Stimulated activated naive B cell treated with anti-CD40 and anti-IgM and Interleukin-4, amounts not matched to agents 10 μg/mL and 1 μg/mL and 100 μg/mL, for 72 hours (primary cell): ENCODE measurements at regions not wholly inside any gene's neighbourhood (a gene's known extent, or its start where the extent isn't known, plus 50 kb on each side); places are given as distances from the start of the nearest gene placed in this dataset.
"Not testable (repeated sequence)": the region's sequence is repeated elsewhere in the genome, so short reads cannot be mapped to it uniquely, and the experiment has no call there.

Experiments
- ATAC-seq, 2 donors: fragments of 150-1000 bp; cut with Tn5 transposase; replicated peaks; 2 replicates each; pipeline ENCODE4 v1.10.0; 2021; ENCODE audit warnings: moderate library complexity in 1 of 2
- DNase-seq: peaks from one replicate; pipeline ENCODE4 v3.0.0; 2021
- H3K27ac Mint-ChIP-seq: one replicate; pipeline ENCODE4 v1.8.0; 2022; ENCODE audit warnings: mild to moderate bottlenecking, mixed read lengths
- H3K27me3 Mint-ChIP-seq, 2 donors: one replicate each; pipeline ENCODE4 v1.8.0; 2022; ENCODE audit warnings: mixed read lengths in 2 of 2
- H3K36me3 Mint-ChIP-seq, 2 donors: one replicate each; pipeline ENCODE4 v1.8.0; 2022; ENCODE audit warnings: mixed read lengths in 2 of 2, mild to moderate bottlenecking in 1 of 2
- H3K4me1 Mint-ChIP-seq, 2 donors: one replicate each; pipeline ENCODE4 v1.8.0; 2022; ENCODE audit warnings: mixed read lengths in 2 of 2, mild to moderate bottlenecking in 1 of 2
- H3K4me3 Mint-ChIP-seq, 2 donors: one replicate each; pipeline ENCODE4 v1.8.0; 2022; ENCODE audit warnings: mild to moderate bottlenecking in 2 of 2, mixed read lengths in 2 of 2, moderate library complexity in 1 of 2
- H3K9me3 Mint-ChIP-seq, 2 donors: one replicate each; pipeline ENCODE4 v1.8.0; 2022; ENCODE audit warnings: mixed read lengths in 2 of 2, mild to moderate bottlenecking in 1 of 2

DNA sequence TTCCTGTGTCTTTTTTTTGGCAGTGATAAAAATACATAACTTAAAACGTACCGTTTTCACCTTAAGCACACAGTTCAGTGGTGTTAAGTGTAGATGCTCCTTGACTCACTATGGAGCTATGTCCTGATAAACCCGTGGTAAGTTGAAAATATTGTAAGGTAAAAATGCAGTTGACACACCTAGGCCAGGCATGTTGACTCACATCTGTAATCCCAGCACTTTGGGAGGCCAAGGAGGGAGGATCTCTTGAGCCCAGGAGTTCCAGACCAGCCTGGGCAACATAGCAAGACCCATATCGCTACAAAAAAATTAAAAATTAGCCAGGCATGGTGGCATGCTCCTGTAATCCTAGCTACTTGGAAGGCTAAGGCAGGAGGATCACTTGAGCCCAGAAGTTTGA, 73.6 kb upstream of the COG2 start:
- DNase-seq: no peak
- ATAC-seq: no peak
- no peaks in the 10 kb centered on the region for H3K36me3 Mint-ChIP-seq
- no peak overlapping the region for H3K4me3 Mint-ChIP-seq
- H3K4me1 Mint-ChIP-seq: no peaks in the 10 kb centered on the region
- H3K9me3 Mint-ChIP-seq: no peaks in the 10 kb centered on the region
- peaks cover 22 to 30% of the 10 kb centered on the region in 2 donors for H3K27me3 Mint-ChIP-seq
- H3K27ac Mint-ChIP-seq: no peak overlapping the region

DNA sequence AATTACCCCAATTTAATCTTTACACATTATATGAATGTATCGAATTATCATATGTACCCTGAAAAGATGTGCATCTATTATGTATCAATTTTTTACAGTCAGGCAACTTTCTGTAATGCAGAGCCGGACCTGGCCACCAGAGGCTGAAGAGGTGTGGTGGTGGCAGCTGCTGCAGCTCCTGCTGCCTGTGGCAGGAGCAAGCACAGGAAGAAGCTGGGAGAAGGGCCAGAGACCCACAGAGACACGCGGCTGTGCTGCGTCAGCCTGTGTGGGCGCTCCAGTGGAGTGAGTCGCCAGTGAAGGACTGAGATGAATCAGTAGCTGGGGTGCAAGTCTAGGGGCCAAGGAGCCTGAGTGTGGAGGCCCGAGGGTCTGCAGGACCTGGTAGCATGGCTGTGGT, 74.3 kb upstream of the COG2 start:
- no peaks in the 10 kb centered on the region for H3K4me1 Mint-ChIP-seq
- peaks cover 29 to 35% of the 10 kb centered on the region in 2 donors for H3K27me3 Mint-ChIP-seq
- ATAC-seq (no peak), DNase-seq (no peak)
- no peak overlapping the region for H3K27ac Mint-ChIP-seq
- H3K4me3 Mint-ChIP-seq: no peak overlapping the region
- no peaks in the 10 kb centered on the region for H3K36me3 Mint-ChIP-seq
- no peaks in the 10 kb centered on the region for H3K9me3 Mint-ChIP-seq

DNA sequence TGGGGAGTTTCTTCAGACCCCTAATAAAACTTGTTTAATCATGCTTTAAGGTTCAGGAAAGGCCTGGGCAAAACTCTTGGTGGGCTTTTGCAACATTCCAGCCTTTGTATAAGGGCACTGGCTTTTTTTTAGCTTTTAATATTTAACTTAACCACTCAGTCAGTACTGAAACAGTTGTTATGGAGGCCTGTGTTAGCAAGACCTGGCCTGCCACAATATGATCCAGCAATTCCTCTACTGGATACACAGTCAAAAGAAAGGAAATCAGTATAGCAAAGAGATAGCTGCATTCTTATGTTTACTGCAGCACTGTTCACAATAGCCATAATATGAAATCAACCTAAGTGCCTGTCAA, 75.1 kb upstream of the COG2 start:
- peaks cover 35 to 40% of the 10 kb centered on the region in 2 donors for H3K27me3 Mint-ChIP-seq
- ATAC-seq (no peak), DNase-seq (no peak)
- H3K4me3 Mint-ChIP-seq: no peak overlapping the region
- H3K27ac Mint-ChIP-seq: no peak overlapping the region
- no peaks in the 10 kb centered on the region for H3K9me3 Mint-ChIP-seq
- H3K4me1 Mint-ChIP-seq: no peaks in the 10 kb centered on the region
- H3K36me3 Mint-ChIP-seq: no peaks in the 10 kb centered on the region

GRCh38 chr1:230566532-230567220, 75.6 kb upstream of the COG2 start:
- H3K4me1 Mint-ChIP-seq, H3K36me3 Mint-ChIP-seq, ATAC-seq, H3K4me3 Mint-ChIP-seq, DNase-seq, H3K9me3 Mint-ChIP-seq, H3K27ac Mint-ChIP-seq: not testable (repeated sequence)
- peaks cover 35 to 42% of the 10 kb centered on the region in 2 donors for H3K27me3 Mint-ChIP-seq

- H3K27me3 Mint-ChIP-seq: peaks cover 35 to 39% of the 10 kb centered on the region in 2 donors
- H3K4me3 Mint-ChIP-seq: no peak overlapping the region
- ATAC-seq (no peak), DNase-seq (no peak)
- H3K9me3 Mint-ChIP-seq: no peaks in the 10 kb centered on the region
- H3K36me3 Mint-ChIP-seq: no peaks in the 10 kb centered on the region
- H3K4me1 Mint-ChIP-seq: no peaks in the 10 kb centered on the region
- H3K27ac Mint-ChIP-seq: no peak overlapping the region
Observed at GRCh38 chr1:230565141-230565540, 77.1 kb upstream of the COG2 start.

GRCh38 chr1:230563591-230563990, 78.7 kb upstream of the COG2 start:
- Mint-ChIP-seq H3K27me3 (peaks cover 34 to 40% of the 10 kb centered on the region in 2 donors), H3K9me3 (no peaks in the 10 kb centered on the region), H3K4me1 (no peaks in the 10 kb centered on the region), H3K4me3 (no peak overlapping the region), H3K36me3 (no peaks in the 10 kb centered on the region), H3K27ac (no peak overlapping the region)
- no peak for ATAC-seq
- DNase-seq: no peak

DNA sequence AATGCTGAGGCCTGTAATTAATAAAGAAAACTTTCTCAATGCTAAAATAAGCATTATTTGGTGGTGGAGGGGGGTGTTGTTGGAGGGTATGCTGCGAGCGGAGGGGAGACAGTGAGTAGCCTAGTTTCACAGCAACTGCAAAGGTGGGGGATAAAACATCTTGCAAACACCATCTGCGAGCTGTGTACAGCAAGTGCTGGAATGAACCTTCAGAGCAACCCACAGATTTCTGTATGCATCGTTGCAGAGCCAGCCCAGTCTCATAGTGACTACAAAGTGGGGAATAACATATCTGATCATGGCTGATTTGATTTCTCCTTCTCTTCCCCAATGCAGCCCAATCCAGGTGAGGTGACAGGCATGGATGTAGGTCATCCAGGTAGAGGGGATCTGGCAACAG, 80.7 kb upstream of the COG2 start:
- ATAC-seq: no peak

DNA sequence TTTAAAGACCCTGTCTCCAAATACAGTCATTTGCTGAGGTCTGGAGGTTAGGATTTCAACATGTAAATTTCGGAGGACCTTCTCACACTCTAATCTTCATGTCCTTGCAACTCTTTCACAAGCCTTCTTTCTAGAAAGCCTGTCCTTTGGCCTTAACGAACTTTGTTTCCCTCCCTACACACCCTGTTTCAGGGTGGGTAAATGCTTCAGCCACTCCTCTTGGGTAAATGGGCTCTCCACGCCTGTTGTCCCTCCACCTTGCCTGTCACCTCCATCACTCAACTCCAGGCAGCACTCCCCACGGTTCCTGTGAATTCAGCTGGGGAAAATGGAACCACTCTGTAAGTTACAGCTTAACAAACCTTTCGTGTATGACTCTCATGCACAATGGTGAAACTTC, 84.0 kb upstream of the COG2 start:
- DNase-seq (no peak), ATAC-seq (no peak)
- Mint-ChIP-seq H3K9me3 (no peaks in the 10 kb centered on the region), H3K4me3 (no peak overlapping the region), H3K27ac (no peak overlapping the region), H3K4me1 (no peaks in the 10 kb centered on the region), H3K36me3 (no peaks in the 10 kb centered on the region), H3K27me3 (peaks cover 19 to 30% of the 10 kb centered on the region in 2 donors)

More for the DNA sequence above, 80.7 kb upstream of the COG2 start:
- H3K9me3 Mint-ChIP-seq: no peaks in the 10 kb centered on the region
- H3K36me3 Mint-ChIP-seq: no peaks in the 10 kb centered on the region
- H3K27me3 Mint-ChIP-seq: peaks cover 37 to 38% of the 10 kb centered on the region in 2 donors
- no peak overlapping the region for H3K4me3 Mint-ChIP-seq
- no peak overlapping the region for H3K27ac Mint-ChIP-seq
- H3K4me1 Mint-ChIP-seq: no peaks in the 10 kb centered on the region
- DNase-seq: no peak

- no peaks in the 10 kb centered on the region for H3K36me3 Mint-ChIP-seq
- H3K4me1 Mint-ChIP-seq: no peaks in the 10 kb centered on the region
- no peak for ATAC-seq
- no peak for DNase-seq
- no peaks in the 10 kb centered on the region for H3K9me3 Mint-ChIP-seq
- no peak overlapping the region for H3K4me3 Mint-ChIP-seq
- H3K27me3 Mint-ChIP-seq: peaks cover 24 to 25% of the 10 kb centered on the region in 2 donors
- H3K27ac Mint-ChIP-seq: no peak overlapping the region
Observed at GRCh38 chr1:230556453-230556852, 85.8 kb upstream of the COG2 start.

DNA sequence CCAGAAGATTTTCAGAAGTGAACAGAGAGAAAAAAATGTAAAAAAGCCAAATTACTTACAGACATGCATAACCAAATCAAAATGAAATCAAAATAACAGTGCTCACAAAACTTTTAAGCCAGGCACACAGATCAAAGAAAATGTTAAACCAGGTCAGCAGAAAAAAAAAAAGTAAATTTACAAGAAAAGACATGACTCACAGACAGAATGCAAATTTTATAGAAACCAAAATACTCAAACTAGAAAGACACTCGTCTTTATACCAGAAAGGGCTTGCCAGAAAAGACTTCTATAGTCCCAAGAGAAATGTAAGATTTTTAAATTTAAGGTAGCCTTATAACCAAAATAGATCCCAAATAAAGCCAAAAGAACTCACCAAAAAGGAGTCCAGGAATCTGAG, 86.5 kb upstream of the COG2 start:
- peaks cover 24 to 30% of the 10 kb centered on the region in 2 donors for H3K27me3 Mint-ChIP-seq
- H3K4me3 Mint-ChIP-seq: no peak overlapping the region
- no peaks in the 10 kb centered on the region for H3K4me1 Mint-ChIP-seq
- H3K27ac Mint-ChIP-seq: no peak overlapping the region
- DNase-seq: no peak
- peaks cover 0 to 4% of the 10 kb centered on the region in 2 donors for H3K9me3 Mint-ChIP-seq
- no peak for ATAC-seq
- no peaks in the 10 kb centered on the region for H3K36me3 Mint-ChIP-seq

DNA sequence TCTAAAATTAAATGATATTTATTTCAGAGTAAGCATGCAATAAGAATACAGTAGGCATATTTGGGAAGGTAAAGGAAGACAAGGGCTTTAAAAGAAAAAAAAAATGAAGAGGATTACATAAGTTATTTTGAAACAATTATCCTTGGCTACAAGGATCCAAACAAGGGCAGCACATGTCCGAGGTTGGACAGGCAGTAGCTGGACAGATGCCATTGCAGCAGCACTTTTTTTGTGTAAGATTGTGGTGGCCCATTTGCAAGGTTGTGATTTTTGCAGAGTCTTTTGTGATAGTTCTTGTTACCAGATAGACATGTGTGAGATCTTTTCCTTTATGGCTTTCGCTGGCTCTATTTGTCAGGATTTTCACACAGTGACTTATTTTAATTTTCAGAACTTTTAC, 89.4 kb upstream of the COG2 start:
- Mint-ChIP-seq H3K9me3 (peaks cover 0 to 4% of the 10 kb centered on the region in 2 donors), H3K27ac (no peak overlapping the region), H3K36me3 (no peaks in the 10 kb centered on the region), H3K4me1 (no peaks in the 10 kb centered on the region), H3K27me3 (peaks cover 22 to 27% of the 10 kb centered on the region in 2 donors), H3K4me3 (no peak overlapping the region)
- ATAC-seq (no peak), DNase-seq (no peak)

GRCh38 chr1:230550945-230551344, 91.3 kb upstream of the COG2 start:
- not testable (repeated sequence) for ATAC-seq, H3K36me3 Mint-ChIP-seq, H3K4me1 Mint-ChIP-seq

GRCh38 chr1:230550428-230550827, 91.9 kb upstream of the COG2 start:
- ATAC-seq: no peak
- peaks cover 0 to 4% of the 10 kb centered on the region in 2 donors for H3K9me3 Mint-ChIP-seq
- no peaks in the 10 kb centered on the region for H3K36me3 Mint-ChIP-seq
- H3K27ac Mint-ChIP-seq: no peak overlapping the region
- no peaks in the 10 kb centered on the region for H3K4me1 Mint-ChIP-seq
- peaks cover 25% of the 10 kb centered on the region in 2 donors for H3K27me3 Mint-ChIP-seq
- H3K4me3 Mint-ChIP-seq: no peak overlapping the region
- no peak for DNase-seq

More at GRCh38 chr1:230550945-230551344, 91.3 kb upstream of the COG2 start:
- DNase-seq, H3K27ac Mint-ChIP-seq, H3K4me3 Mint-ChIP-seq, H3K9me3 Mint-ChIP-seq: not testable (repeated sequence)
- peaks cover 22 to 25% of the 10 kb centered on the region in 2 donors for H3K27me3 Mint-ChIP-seq

DNA sequence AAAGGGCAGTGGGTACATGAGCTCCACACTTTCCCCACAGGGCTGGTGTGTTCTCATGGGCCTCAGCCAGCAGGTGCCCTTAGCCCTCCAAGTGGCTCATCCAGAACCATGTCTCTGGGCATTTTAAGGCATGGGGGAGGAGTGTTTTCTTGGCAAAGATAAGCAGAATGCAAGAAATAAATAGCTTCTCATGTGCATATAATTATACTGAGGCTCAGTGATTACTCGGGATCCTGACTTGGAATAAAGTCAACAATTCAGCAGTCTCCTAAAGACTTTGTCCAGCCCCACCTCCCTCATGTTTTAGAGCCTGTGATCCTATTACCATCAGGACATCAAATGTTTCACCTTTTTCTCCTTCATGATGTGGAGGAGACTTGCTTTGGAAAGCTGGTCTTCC, 92.7 kb upstream of the COG2 start:
- H3K36me3 Mint-ChIP-seq: no peaks in the 10 kb centered on the region

GRCh38 chr1:230548997-230549396, 93.3 kb upstream of the COG2 start:
- peaks cover 0 to 4% of the 10 kb centered on the region in 2 donors for H3K9me3 Mint-ChIP-seq
- ATAC-seq: no peak
- H3K36me3 Mint-ChIP-seq: no peaks in the 10 kb centered on the region
- no peaks in the 10 kb centered on the region for H3K4me1 Mint-ChIP-seq
- no peak overlapping the region for H3K4me3 Mint-ChIP-seq
- no peak for DNase-seq
- no peak overlapping the region for H3K27ac Mint-ChIP-seq
- H3K27me3 Mint-ChIP-seq: peaks cover 22 to 29% of the 10 kb centered on the region in 2 donors

More for the DNA sequence above, 92.7 kb upstream of the COG2 start:
- Mint-ChIP-seq H3K4me3 (no peak overlapping the region), H3K4me1 (no peaks in the 10 kb centered on the region), H3K27ac (no peak overlapping the region), H3K9me3 (peaks cover 0 to 4% of the 10 kb centered on the region in 2 donors), H3K27me3 (peaks cover 25 to 29% of the 10 kb centered on the region in 2 donors)
- DNase-seq (no peak), ATAC-seq (no peak)
